ENCODE measurements at regions not wholly inside any gene's neighbourhood (a gene's known extent, or its start where the extent isn't known, plus 50 kb on each side); places are given as distances from the start of the nearest gene placed in this dataset.

DNA sequence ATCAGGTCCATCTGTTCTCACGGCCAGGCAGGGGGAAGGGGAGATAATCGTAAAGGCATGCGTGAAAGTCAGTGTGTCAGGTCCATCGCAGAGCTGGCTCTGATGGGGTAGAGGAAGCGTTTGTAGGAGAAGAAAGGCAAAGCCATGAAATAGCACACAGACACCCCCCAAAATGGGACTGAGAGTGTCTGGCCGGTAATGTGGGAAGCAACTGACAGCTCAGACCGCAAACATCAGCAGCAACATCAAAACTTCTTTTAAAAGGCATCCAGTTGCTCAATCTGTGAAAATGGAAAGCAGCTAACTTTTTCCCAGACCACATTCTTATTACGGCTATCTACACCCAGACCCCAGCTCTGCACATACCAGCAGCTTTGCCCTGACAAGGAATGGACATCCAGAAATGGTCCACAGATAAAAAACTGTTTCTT, 232.6 kb downstream of the EN1 start:
- no peaks in the 10 kb centered on the region for H3K27me3 ChIP-seq (ENCODE audit: control insufficient read depth in 2 of 2, insufficient read depth in 2 of 2, low read length in 2 of 2)
- Mint-ChIP-seq H3K4me3 (no peak overlapping the region), H3K36me3 (no peaks in the 10 kb centered on the region), H3K27ac (no peak overlapping the region), H3K9me3 (peaks cover 0 to 4% (median 0%) of the 10 kb centered on the region in 11 donors), H3K4me1 (no peaks in the 10 kb centered on the region), H3K27me3 (peaks cover 3 to 30% (median 19%) of the 10 kb centered on the region in 5 donors)
- H3K4me3 ChIP-seq (ENCODE audit: low read length) = no peak overlapping the region
- H3K4me1 ChIP-seq (ENCODE audit: control insufficient read depth in 2 of 2, insufficient read depth in 2 of 2, low read length in 2 of 2) = no peaks in the 10 kb centered on the region
- no peak overlapping the region for H3K27ac ChIP-seq (ENCODE audit: low read depth, low read length)
- H3K9me3 ChIP-seq (ENCODE audit: control insufficient read depth in 2 of 3, low read length in 3 of 3) = no peaks in the 10 kb centered on the region
- no peak for DNase-seq
- intact Hi-C loops (cut with micrococcal nuclease) = no loop called here
- ATAC-seq = no peak
- H3K36me3 ChIP-seq (ENCODE audit: control insufficient read depth in 2 of 3, insufficient read depth in 3 of 3, low read length in 3 of 3) = no peaks in the 10 kb centered on the region
- ChIA-PET POLR2A (no interaction called here), CTCF (no interaction called here)

DNA sequence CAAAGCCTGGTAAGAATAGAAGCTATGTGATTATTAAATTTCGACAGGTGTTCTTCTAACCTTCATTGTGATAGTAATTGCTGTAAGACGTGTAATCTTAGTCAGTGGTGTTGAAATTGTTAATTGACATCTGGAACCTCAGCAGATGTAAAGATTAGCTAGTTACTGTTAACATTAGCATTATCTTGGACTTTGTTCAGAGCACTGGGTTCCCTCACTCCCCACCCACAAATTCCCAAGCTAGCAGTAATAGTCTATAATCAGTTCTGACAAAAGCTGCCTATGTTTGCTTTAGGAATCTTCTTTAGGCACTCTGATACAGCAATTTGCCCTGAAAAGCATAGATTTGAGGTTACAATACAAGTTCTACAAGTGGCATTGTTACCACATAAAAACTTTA, 233.7 kb downstream of the EN1 start:
- H3K27ac ChIP-seq (ENCODE audit: low read depth, low read length) = no peak overlapping the region
- no peaks in the 10 kb centered on the region for H3K36me3 Mint-ChIP-seq
- peaks cover 0 to 4% (median 0%) of the 10 kb centered on the region in 11 donors for H3K9me3 Mint-ChIP-seq
- peaks cover 3 to 26% (median 17%) of the 10 kb centered on the region in 5 donors for H3K27me3 Mint-ChIP-seq
- H3K4me3 ChIP-seq (ENCODE audit: low read length) = no peak overlapping the region
- H3K27me3 ChIP-seq (ENCODE audit: control insufficient read depth in 2 of 2, insufficient read depth in 2 of 2, low read length in 2 of 2) = no peaks in the 10 kb centered on the region
- H3K27ac Mint-ChIP-seq = no peak overlapping the region
- no peaks in the 10 kb centered on the region for H3K36me3 ChIP-seq (ENCODE audit: control insufficient read depth in 2 of 3, insufficient read depth in 3 of 3, low read length in 3 of 3)
- intact Hi-C loops (cut with micrococcal nuclease) = no loop called here
- no peaks in the 10 kb centered on the region for H3K4me1 ChIP-seq (ENCODE audit: control insufficient read depth in 2 of 2, insufficient read depth in 2 of 2, low read length in 2 of 2)
- H3K4me1 Mint-ChIP-seq = no peaks in the 10 kb centered on the region
- H3K4me3 Mint-ChIP-seq = no peak overlapping the region
- DNase-seq = no peak
- ChIA-PET POLR2A (no interaction called here), CTCF (no interaction called here)
- no peaks in the 10 kb centered on the region for H3K9me3 ChIP-seq (ENCODE audit: control insufficient read depth in 2 of 3, low read length in 3 of 3)
- no peak for ATAC-seq

DNA sequence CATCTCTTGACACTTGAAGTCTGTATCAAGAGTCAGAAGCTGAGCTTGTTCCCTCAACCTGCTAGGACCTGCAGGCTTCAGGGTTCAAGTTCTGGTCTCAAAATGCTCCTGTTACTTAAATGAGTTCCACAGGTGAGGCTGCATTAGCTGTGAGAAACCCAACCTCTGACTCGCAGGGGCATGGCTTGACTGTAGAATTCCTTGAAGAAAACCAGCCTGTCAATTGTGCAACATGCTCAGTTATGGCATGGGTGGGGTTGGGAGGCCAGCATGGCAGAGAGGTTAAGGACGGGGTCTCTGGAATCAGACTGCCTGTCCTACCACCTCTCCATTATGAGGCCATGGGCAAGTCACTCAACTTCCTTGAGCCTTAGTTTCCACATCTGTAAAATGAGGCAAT, 235.8 kb downstream of the EN1 start:
- intact Hi-C loops (cut with micrococcal nuclease) = no loop called here
- peaks cover 0 to 4% (median 0%) of the 10 kb centered on the region in 11 donors for H3K9me3 Mint-ChIP-seq
- no peak overlapping the region for H3K27ac ChIP-seq (ENCODE audit: low read depth, low read length)
- no peaks in the 10 kb centered on the region for H3K4me1 ChIP-seq (ENCODE audit: control insufficient read depth in 2 of 2, insufficient read depth in 2 of 2, low read length in 2 of 2)
- no peaks in the 10 kb centered on the region for H3K36me3 ChIP-seq (ENCODE audit: control insufficient read depth in 2 of 3, insufficient read depth in 3 of 3, low read length in 3 of 3)
- no peaks in the 10 kb centered on the region for H3K4me1 Mint-ChIP-seq
- no peak overlapping the region for H3K27ac Mint-ChIP-seq
- no peak overlapping the region for H3K4me3 Mint-ChIP-seq
- CTCF ChIA-PET = no interaction called here
- no peaks in the 10 kb centered on the region for H3K9me3 ChIP-seq (ENCODE audit: control insufficient read depth in 2 of 3, low read length in 3 of 3)
- ATAC-seq = no peak
- H3K4me3 ChIP-seq (ENCODE audit: low read length) = no peak overlapping the region
- no peaks in the 10 kb centered on the region for H3K36me3 Mint-ChIP-seq
- POLR2A ChIA-PET = no interaction called here
- DNase-seq = no peak
- peaks cover 3 to 28% (median 19%) of the 10 kb centered on the region in 5 donors for H3K27me3 Mint-ChIP-seq
- H3K27me3 ChIP-seq (ENCODE audit: control insufficient read depth in 2 of 2, insufficient read depth in 2 of 2, low read length in 2 of 2) = no peaks in the 10 kb centered on the region

DNA sequence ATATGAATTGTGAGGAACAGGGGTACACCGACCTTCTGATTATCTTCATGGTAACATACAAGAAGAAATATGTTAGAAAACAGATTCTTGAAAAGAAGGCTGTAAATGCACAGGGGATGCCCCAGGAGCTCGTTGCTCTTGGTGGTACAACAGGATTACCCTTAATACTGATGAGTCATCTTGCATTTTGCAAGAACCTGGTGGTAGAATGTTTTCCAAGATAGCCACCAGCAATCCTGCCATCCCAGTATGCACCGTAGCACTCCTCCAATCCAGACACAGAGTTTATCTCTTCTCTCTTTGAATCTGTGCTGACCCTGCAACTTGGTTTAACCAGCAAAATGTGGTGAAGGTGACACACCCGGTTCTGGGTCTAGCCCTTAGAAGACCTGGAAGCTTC, 238.3 kb downstream of the EN1 start:
- Mint-ChIP-seq H3K27ac (no peak overlapping the region), H3K36me3 (no peaks in the 10 kb centered on the region), H3K4me1 (no peaks in the 10 kb centered on the region), H3K4me3 (no peak overlapping the region), H3K9me3 (peaks cover 0 to 4% (median 0%) of the 10 kb centered on the region in 11 donors), H3K27me3 (peaks cover 0 to 24% (median 12%) of the 10 kb centered on the region in 5 donors)
- Histone ChIP-seq H3K4me1 (ENCODE audit: control insufficient read depth in 2 of 2, insufficient read depth in 2 of 2, low read length in 2 of 2) (no peaks in the 10 kb centered on the region), H3K27me3 (ENCODE audit: control insufficient read depth in 2 of 2, insufficient read depth in 2 of 2, low read length in 2 of 2) (no peaks in the 10 kb centered on the region), H3K36me3 (ENCODE audit: control insufficient read depth in 2 of 3, insufficient read depth in 3 of 3, low read length in 3 of 3) (no peaks in the 10 kb centered on the region), H3K9me3 (ENCODE audit: control insufficient read depth in 2 of 3, low read length in 3 of 3) (no peaks in the 10 kb centered on the region), H3K27ac (ENCODE audit: low read depth, low read length) (no peak overlapping the region), H3K4me3 (ENCODE audit: low read length) (no peak overlapping the region)
- DNase-seq (no peak), ATAC-seq (no peak)
- ChIA-PET POLR2A (no interaction called here), CTCF (no interaction called here)
- intact Hi-C loops (cut with micrococcal nuclease) = no loop called here

DNA sequence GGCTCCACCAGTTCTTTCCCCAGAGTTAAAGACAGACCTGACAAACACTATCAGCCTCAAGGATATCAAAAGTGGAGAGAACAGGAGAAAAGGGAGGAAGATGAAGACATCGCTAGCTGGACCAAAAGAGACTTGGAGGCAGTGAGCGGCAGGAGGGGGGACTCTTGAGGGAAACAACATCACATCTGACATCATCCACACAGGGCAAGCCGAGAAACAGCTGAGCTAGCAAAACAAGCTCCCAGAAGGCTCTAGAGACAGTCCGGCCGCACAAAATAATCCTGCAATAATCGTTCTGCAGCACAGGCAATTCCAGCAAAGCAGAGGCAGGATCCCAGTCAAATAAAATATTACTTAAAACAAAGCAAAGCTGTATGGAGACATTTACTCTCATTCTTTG, 239.8 kb downstream of the EN1 start:
- Histone ChIP-seq H3K27ac (ENCODE audit: low read depth, low read length) (no peak overlapping the region), H3K4me1 (ENCODE audit: control insufficient read depth in 2 of 2, insufficient read depth in 2 of 2, low read length in 2 of 2) (no peaks in the 10 kb centered on the region), H3K36me3 (ENCODE audit: control insufficient read depth in 2 of 3, insufficient read depth in 3 of 3, low read length in 3 of 3) (no peaks in the 10 kb centered on the region), H3K4me3 (ENCODE audit: low read length) (no peak overlapping the region), H3K27me3 (ENCODE audit: control insufficient read depth in 2 of 2, insufficient read depth in 2 of 2, low read length in 2 of 2) (no peaks in the 10 kb centered on the region), H3K9me3 (ENCODE audit: control insufficient read depth in 2 of 3, low read length in 3 of 3) (no peaks in the 10 kb centered on the region)
- ATAC-seq = no peak
- Mint-ChIP-seq H3K27me3 (peaks cover 0 to 33% (median 13%) of the 10 kb centered on the region in 5 donors), H3K4me3 (no peak overlapping the region), H3K27ac (peak overlapping the region in 1 of 9 donors; percentile 50), H3K36me3 (no peaks in the 10 kb centered on the region), H3K9me3 (peaks cover 0 to 4% (median 1%) of the 10 kb centered on the region in 11 donors), H3K4me1 (no peaks in the 10 kb centered on the region)
- DNase-seq = no peak
- intact Hi-C loops (cut with micrococcal nuclease) = no loop called here
- CTCF ChIA-PET = no interaction called here
- POLR2A ChIA-PET = no interaction called here

DNA sequence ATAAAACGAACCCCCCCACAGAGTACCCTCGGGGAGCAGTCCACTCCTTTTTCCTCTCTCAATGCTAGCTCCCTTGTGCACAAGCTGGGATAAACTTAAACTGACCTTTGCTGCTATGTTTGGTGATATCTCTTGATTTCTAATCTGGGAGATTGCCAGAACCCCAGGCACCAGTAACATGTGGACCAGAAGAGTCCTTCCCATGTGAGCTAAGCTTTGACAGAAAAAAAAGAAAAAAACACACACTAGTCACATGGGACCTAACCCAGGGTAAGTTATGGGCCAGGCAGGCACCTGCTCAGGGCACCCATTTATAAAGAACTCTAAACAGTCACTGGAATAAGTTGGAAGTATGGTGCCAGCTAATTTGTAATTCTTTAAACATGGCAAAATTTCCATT, 242.6 kb downstream of the EN1 start:
- Histone ChIP-seq H3K36me3 (ENCODE audit: control insufficient read depth in 2 of 3, insufficient read depth in 3 of 3, low read length in 3 of 3) (no peaks in the 10 kb centered on the region), H3K9me3 (ENCODE audit: control insufficient read depth in 2 of 3, low read length in 3 of 3) (no peaks in the 10 kb centered on the region), H3K4me1 (ENCODE audit: control insufficient read depth in 2 of 2, insufficient read depth in 2 of 2, low read length in 2 of 2) (no peaks in the 10 kb centered on the region), H3K27me3 (ENCODE audit: control insufficient read depth in 2 of 2, insufficient read depth in 2 of 2, low read length in 2 of 2) (no peaks in the 10 kb centered on the region), H3K27ac (ENCODE audit: low read depth, low read length) (no peak overlapping the region), H3K4me3 (ENCODE audit: low read length) (no peak overlapping the region)
- no peak overlapping the region for H3K4me3 Mint-ChIP-seq
- H3K27ac Mint-ChIP-seq = no peak overlapping the region
- H3K9me3 Mint-ChIP-seq = peaks cover 2 to 25% (median 7%) of the 10 kb centered on the region in 11 donors
- ChIA-PET POLR2A (no interaction called here), CTCF (no interaction called here)
- peaks cover 0 to 36% (median 12%) of the 10 kb centered on the region in 5 donors for H3K27me3 Mint-ChIP-seq
- ATAC-seq = no peak
- no peak for DNase-seq
- intact Hi-C loops (cut with micrococcal nuclease) = no loop called here
- peaks cover 0 to 9% (median 0%) of the 10 kb centered on the region in 5 donors for H3K36me3 Mint-ChIP-seq
- H3K4me1 Mint-ChIP-seq = no peaks in the 10 kb centered on the region

DNA sequence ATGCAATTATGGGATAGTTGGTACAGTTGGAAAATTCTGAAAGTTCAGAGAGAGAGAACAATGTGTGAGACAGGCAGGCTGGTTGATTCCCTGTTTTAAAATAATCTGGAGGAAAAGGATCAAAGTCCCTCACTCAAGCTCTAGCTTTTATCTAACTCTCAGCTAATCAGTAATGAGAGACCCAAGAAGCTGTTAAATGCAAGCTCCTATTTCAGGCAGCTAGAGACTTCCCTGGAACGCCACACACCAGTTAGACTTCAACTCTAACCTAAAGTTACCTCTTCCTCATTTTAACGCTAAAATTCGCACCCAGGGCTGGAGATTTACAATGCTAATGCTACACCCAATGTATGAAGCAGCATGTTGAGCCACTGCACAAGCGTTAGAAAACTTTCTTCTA, 243.1 kb downstream of the EN1 start:
- no peak overlapping the region for H3K27ac Mint-ChIP-seq
- no peak overlapping the region for H3K4me3 ChIP-seq (ENCODE audit: low read length)
- CTCF ChIA-PET = no interaction called here
- H3K27me3 Mint-ChIP-seq = peaks cover 0 to 36% (median 12%) of the 10 kb centered on the region in 5 donors
- H3K4me1 ChIP-seq (ENCODE audit: control insufficient read depth in 2 of 2, insufficient read depth in 2 of 2, low read length in 2 of 2) = no peaks in the 10 kb centered on the region
- intact Hi-C loops (cut with micrococcal nuclease) = no loop called here
- no peaks in the 10 kb centered on the region for H3K9me3 ChIP-seq (ENCODE audit: control insufficient read depth in 2 of 3, low read length in 3 of 3)
- no peak overlapping the region for H3K27ac ChIP-seq (ENCODE audit: low read depth, low read length)
- no peaks in the 10 kb centered on the region for H3K4me1 Mint-ChIP-seq
- no peak overlapping the region for H3K4me3 Mint-ChIP-seq
- ATAC-seq (no peak), DNase-seq (no peak)
- POLR2A ChIA-PET = no interaction called here
- no peaks in the 10 kb centered on the region for H3K36me3 ChIP-seq (ENCODE audit: control insufficient read depth in 2 of 3, insufficient read depth in 3 of 3, low read length in 3 of 3)
- H3K36me3 Mint-ChIP-seq = peaks cover 0 to 9% (median 0%) of the 10 kb centered on the region in 5 donors
- H3K9me3 Mint-ChIP-seq = peaks cover 2 to 27% (median 8%) of the 10 kb centered on the region in 11 donors
- no peaks in the 10 kb centered on the region for H3K27me3 ChIP-seq (ENCODE audit: control insufficient read depth in 2 of 2, insufficient read depth in 2 of 2, low read length in 2 of 2)

Data from naive thymus-derived CD4-positive, alpha-beta T cell (primary cell).